GM12872 (cell line): ENCODE measurements at regions not wholly inside any gene's neighbourhood (a gene's known extent, or its start where the extent isn't known, plus 50 kb on each side); places are given as distances from the start of the nearest gene placed in this dataset.

ENCODE experiments used
- TF ChIP-seq, protein P1 (sequence below): IDR thresholded peaks from 3 replicates; pipeline ENCODE4 v1.5.1; 2011; ENCODE audit warnings: low read depth, mild to moderate bottlenecking, low read length, moderate library complexity; ENCODE audit not compliant: insufficient read depth

DNA sequence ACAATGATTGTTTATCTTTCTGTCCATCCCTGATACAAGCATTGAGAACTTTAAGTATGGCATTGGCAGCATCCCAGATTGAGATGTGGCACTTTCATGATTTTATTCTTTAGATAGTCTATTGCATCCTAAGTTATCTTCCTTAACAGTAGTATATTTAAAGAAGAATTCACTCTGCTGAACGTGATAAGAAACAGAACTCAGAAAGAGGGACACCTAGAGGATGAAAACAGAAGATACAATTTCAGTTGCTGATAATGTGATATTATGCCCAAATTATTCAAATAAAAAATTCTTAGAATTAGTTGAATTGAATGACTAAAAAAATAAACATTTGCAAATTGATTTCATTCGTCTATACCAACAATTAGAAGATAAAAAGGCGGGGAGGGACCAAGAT lies 218.1 kb upstream of the DMRTA1 start:
- TF ChIP-seq, protein P1, sequence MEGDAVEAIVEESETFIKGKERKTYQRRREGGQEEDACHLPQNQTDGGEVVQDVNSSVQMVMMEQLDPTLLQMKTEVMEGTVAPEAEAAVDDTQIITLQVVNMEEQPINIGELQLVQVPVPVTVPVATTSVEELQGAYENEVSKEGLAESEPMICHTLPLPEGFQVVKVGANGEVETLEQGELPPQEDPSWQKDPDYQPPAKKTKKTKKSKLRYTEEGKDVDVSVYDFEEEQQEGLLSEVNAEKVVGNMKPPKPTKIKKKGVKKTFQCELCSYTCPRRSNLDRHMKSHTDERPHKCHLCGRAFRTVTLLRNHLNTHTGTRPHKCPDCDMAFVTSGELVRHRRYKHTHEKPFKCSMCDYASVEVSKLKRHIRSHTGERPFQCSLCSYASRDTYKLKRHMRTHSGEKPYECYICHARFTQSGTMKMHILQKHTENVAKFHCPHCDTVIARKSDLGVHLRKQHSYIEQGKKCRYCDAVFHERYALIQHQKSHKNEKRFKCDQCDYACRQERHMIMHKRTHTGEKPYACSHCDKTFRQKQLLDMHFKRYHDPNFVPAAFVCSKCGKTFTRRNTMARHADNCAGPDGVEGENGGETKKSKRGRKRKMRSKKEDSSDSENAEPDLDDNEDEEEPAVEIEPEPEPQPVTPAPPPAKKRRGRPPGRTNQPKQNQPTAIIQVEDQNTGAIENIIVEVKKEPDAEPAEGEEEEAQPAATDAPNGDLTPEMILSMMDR, result no peak

DNA sequence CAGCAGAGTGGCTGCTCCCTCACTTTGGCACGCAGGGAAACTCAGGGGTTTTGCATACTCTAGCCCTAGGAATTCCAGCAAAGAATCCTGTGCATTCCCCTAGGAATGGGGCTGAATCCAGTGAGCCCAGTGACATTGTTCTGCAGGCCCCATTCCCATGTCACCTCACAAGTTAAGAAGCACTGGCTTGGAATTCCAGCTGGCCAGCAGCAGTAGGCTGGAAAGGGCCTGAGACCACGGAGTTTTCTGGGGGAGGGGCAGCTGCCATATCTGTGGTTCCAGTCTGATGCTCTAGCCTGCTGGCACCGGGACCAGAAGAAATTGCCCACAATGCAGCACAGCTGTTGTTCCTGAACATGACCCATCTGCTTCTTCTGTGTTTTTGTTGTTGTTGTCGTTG lies 217.6 kb upstream of the DMRTA1 start:
- TF ChIP-seq, protein P1, result no peak

DNA sequence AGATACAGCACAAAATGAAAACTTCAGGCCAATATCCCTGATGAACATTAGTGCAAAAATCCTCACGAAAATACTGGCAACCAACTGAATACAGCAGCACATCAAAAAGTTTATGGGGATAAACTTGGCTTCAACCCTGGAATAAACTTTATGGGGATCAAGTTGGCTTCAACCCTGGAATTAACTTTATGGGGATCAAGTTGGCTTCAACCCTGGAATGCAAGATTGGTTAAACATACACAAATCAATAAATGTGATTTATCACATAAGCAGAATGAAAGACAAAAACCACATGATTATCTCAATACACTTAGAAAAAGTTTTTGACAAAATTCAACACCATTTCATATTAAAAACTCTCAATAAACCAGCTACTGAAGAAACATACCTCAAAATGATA lies 213.7 kb upstream of the DMRTA1 start:
- TF ChIP-seq, protein P1, result no peak

DNA sequence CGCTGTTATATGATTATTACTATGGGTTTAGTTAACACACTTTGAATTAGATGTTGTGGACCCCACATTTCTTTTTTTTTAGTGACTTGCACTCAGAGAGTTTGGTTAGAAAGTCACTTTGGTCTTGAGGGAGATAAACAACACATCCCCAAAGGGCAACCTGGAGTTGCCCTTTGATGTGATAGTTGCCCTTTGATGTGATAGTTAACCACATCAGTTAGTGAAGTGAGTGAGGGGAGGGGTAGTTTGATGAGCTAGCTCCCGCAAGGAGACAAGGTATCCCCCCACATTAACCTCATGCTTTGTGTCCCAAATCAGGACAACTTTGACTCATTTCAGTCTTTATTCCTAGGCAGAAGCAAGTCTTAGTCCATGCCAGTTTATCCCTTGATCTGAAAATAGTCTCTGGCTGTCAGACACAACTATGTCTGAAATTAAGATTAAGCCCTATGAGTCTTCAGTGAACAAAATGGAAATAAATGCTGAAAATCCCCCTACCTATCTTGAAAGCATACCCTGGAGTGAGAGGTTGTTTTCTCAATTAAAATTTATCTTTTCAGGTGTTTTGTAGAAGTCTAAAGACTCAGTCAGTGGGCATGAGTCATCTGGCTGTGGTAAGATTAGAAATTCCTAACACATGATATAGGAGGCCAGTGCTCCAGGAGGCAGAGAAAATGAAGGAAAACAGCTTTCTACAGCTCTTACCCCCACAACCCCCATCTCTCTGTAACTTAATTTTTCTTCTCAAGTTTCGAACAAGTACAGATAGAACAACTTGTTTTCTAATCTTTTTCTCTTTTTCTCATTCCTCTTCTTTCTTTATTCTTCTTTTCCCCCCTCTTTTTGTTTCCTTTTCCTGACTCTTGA lies 208.9 kb upstream of the DMRTA1 start:
- TF ChIP-seq, protein P1, result no peak

DNA sequence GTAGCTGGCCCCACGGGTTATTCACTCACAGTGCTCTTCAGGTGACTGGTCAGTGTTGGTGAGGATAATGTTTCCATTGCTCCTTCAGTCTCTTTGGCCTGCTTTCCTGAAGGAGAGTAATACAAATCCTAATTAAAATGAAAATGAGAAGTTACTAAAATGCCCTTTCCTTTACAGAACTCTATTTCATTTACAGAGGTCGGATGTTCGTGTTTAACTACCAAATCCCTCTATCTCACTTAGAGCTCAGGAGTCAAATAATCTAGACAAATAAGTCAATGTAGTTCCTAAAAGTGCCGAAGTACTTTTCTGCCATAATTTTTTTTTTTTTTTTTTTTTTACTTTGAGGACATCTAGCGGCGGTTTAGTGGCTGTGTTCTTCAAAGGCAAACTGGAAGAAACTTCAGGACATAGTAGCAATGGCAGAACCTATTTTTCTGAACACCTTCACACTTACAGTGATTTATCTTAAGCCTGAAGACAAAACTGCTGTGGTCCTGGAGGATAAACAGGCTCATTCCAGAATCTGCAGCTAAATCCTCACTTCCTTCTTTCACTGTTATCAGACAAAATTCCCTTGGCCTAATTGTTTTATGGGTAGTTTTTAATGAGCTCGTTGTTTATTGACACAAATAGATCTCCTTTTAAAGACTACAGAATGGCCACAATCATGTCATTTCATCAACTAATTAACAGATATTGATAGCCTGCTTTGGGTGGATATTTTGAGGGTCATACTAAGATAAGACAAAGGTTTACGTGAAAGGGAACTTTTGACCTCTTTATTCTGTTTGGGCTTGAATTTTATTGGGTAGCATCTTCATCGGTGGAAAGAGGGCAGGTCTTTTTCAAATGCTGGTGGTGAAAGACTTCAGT lies 207.6 kb upstream of the DMRTA1 start:
- TF ChIP-seq, protein P1, result peak; percentile 42; the same call in 1 of the 3 replicates

DNA sequence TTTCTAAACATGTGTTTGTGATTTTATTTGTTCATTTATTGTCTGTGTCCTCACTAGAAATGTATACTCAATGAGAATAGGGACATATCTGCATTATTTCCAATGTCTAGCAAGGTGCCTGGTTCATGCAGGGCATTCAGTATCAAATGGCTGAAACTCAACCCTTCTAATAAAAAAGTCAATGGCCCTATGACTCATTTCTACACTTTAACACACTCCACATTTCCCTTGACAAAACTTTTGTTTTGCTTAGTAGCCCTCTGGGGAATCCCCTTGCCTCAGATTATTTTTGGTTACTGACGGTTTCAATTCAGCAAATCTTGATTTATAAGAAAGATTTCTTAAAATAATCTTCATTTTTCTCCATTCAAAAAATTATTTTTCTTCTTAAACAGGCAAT lies 206.0 kb upstream of the DMRTA1 start:
- TF ChIP-seq, protein P1, result no peak

DNA sequence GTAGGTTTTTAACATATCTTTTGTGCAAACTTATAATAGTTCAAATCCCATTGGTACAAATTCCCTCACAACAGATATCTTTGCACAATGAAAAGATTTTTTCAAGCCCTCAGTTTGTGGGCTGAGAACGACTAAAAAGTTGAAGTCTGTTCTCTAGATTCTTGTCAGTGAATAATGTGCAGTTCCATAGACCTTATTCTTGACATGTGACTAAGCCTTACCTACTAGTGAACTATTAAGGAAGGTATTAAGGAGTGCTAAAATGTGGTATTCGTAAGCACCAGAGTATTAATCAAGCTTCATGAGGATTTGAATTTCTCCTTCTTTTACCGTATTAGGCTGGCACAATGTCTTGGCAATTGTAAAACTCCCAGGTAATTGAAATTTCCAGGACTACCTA lies 205.6 kb upstream of the DMRTA1 start:
- TF ChIP-seq, protein P1, result no peak
